Activated naive CD4-positive, alpha-beta T cell treated with anti-CD3 and anti-CD28 coated beads for 36 hours (primary cell): ENCODE measurements at regions not wholly inside any gene's neighbourhood (a gene's known extent, or its start where the extent isn't known, plus 50 kb on each side); places are given as distances from the start of the nearest gene placed in this dataset.
A peak's percentile ranks its signal among the peaks of the same experiment; 100 is the strongest.

ENCODE experiments used
- CTCF ChIA-PET: fragments of 350-600 bp; sonication (Branson Sonifier 250); formaldehyde crosslinking; loops from one replicate; lab custom pipeline; 2021; ENCODE audit warnings: antibody characterized with exemption; lab: Charles Lee
- DNase-seq: peaks from one replicate; pipeline ENCODE4 v3.0.0-alpha.2; 2020
- H3K27ac Mint-ChIP-seq: one replicate; pipeline ENCODE4 v1.8.0; 2021; ENCODE audit warnings: mild to moderate bottlenecking, mixed read lengths
- H3K27me3 Mint-ChIP-seq: one replicate; pipeline ENCODE4 v1.8.0; 2021; ENCODE audit warnings: low read depth, mixed read lengths
- H3K36me3 Mint-ChIP-seq: one replicate; pipeline ENCODE4 v1.8.0; 2021; ENCODE audit warnings: low read depth, mixed read lengths
- H3K4me1 Mint-ChIP-seq: one replicate; pipeline ENCODE4 v1.8.0; 2021; ENCODE audit warnings: low read depth, mixed read lengths
- H3K4me3 Mint-ChIP-seq: one replicate; pipeline ENCODE4 v1.8.0; 2021; ENCODE audit warnings: mild to moderate bottlenecking, moderate library complexity, mixed read lengths
- H3K9me3 Mint-ChIP-seq: one replicate; pipeline ENCODE4 v1.8.0; 2021; ENCODE audit warnings: mixed read lengths
- intact Hi-C: fragments of 100-400 bp; cut with micrococcal nuclease; formaldehyde crosslinking; loops from one replicate; pipeline ENCODE4 v1.15.1; 2023

DNA sequence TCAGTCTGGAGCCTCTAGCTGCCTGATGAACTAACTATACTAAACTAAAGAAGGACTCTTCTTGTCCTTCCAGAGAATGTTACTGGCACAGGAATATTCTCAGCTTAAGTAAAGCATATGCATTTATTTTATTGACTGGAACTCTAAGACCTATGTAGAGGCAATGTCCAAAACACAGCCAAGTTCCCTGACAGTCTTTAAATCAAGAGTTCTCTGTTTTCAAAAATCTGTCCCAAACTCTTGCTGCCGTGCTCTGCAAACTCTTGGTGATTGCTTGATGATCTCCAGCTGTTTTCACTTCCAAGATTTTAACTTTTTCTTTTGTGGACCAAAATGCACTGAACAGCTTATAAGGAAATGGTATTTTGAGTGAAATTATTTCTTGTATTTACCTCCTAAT is 67.5 kb upstream of the DAAM1 start:
- CTCF ChIA-PET: interaction anchor here (0.5 to 2.7 kb wide), 2 partner anchors 9 to 323 kb away, joined by 3 to 8 read pairs; no protein-coding TSS in a partner anchor

DNA sequence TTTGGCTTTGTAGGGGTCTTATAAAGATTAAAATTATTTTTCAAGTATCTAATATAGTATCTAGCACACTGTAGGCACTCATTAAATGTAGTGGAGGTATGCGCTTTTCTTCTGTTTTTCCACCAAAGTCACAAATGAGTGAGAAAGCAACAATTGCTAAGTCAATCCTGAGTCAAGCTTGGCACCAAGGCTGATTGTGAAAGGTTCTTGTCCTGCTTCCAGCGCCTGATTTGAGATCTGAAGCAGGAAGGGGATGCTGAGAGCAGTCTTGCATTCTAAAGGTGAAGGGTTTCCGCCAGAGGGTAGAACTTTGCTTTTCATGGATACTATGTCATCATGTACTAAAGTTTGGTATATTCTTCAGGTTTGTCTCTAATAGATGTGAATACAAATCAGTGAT is 64.9 kb upstream of the DAAM1 start:
- CTCF ChIA-PET: interaction anchor here (1.1 to 4.5 kb wide), 4 partner anchors 10 to 320 kb away, joined by 3 to 34 read pairs (median 6); no protein-coding TSS in a partner anchor
- H3K36me3 Mint-ChIP-seq: no peaks in the 10 kb centered on the region
- H3K27ac Mint-ChIP-seq: no peak overlapping the region
- no peaks in the 10 kb centered on the region for H3K9me3 Mint-ChIP-seq
- intact Hi-C loops: no loop called here
- H3K4me1 Mint-ChIP-seq: no peaks in the 10 kb centered on the region
- peaks cover 7% of the 10 kb centered on the region for H3K27me3 Mint-ChIP-seq
- no peak overlapping the region for H3K4me3 Mint-ChIP-seq
- no peak for DNase-seq

More for the DNA sequence above, 67.5 kb upstream of the DAAM1 start:
- no peaks in the 10 kb centered on the region for H3K27me3 Mint-ChIP-seq
- H3K36me3 Mint-ChIP-seq: no peaks in the 10 kb centered on the region
- intact Hi-C loops: no loop called here
- DNase-seq: no peak
- no peak overlapping the region for H3K27ac Mint-ChIP-seq
- no peak overlapping the region for H3K4me3 Mint-ChIP-seq
- no peaks in the 10 kb centered on the region for H3K4me1 Mint-ChIP-seq
- no peaks in the 10 kb centered on the region for H3K9me3 Mint-ChIP-seq

DNA sequence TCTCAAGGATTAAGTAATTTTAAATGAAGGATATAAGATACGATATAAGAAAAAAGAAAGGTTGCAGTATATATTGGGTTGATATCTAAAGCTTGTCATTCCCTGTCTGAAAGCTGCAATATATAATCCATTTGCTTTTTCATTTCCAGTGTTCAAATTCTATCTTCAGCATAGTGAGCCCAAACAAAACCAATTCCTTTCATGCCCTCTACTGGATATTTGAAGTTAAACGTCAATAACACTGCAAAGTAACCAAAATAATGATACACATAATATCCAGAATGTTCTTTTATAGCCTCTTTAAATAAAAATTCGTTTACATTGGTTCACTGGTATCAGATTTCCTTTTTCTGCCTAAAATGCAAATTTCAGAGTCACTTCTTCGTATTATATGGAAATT is 64.5 kb upstream of the DAAM1 start:
- Mint-ChIP-seq H3K9me3 (no peaks in the 10 kb centered on the region), H3K4me1 (no peaks in the 10 kb centered on the region), H3K27me3 (peaks cover 7% of the 10 kb centered on the region), H3K4me3 (no peak overlapping the region), H3K36me3 (no peaks in the 10 kb centered on the region), H3K27ac (no peak overlapping the region)
- DNase-seq: no peak
- intact Hi-C loops: loop anchor here (1.0 kb wide), 2 partner anchors 484 to 623 kb away; no protein-coding TSS in a partner anchor
- CTCF ChIA-PET: interaction anchor here (1.1 to 4.5 kb wide), 5 partner anchors 10 to 320 kb away, joined by 3 to 34 read pairs (median 4); no protein-coding TSS in a partner anchor

DNA sequence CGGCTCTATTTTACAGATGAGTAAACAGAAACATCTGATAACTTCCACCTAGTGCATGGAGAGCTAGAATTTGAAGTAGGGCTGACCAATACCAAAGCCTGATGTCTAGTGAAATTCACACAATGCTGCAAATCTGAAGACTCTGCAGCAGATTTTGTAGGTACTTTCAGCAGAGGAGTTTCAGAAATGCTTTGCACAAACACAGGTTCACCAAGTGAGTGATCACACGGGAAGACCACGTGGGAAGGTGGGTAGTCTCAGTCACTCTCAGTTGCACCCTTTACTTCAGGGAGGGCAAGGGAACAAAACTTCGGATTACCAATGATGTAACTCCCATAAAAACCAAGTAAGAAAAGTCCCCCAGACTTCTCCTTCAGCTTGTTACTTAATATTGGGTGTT is 63.3 kb upstream of the DAAM1 start:
- Mint-ChIP-seq H3K27ac (no peak overlapping the region), H3K9me3 (no peaks in the 10 kb centered on the region), H3K4me1 (no peaks in the 10 kb centered on the region), H3K36me3 (no peaks in the 10 kb centered on the region), H3K27me3 (peaks cover 7% of the 10 kb centered on the region), H3K4me3 (no peak overlapping the region)
- DNase-seq: no peak
- intact Hi-C loops: no loop called here
- CTCF ChIA-PET: interaction anchor here (0.7 to 4.5 kb wide), 9 partner anchors 11 to 478 kb away, joined by 3 to 34 read pairs (median 4); no protein-coding TSS in a partner anchor

DNA sequence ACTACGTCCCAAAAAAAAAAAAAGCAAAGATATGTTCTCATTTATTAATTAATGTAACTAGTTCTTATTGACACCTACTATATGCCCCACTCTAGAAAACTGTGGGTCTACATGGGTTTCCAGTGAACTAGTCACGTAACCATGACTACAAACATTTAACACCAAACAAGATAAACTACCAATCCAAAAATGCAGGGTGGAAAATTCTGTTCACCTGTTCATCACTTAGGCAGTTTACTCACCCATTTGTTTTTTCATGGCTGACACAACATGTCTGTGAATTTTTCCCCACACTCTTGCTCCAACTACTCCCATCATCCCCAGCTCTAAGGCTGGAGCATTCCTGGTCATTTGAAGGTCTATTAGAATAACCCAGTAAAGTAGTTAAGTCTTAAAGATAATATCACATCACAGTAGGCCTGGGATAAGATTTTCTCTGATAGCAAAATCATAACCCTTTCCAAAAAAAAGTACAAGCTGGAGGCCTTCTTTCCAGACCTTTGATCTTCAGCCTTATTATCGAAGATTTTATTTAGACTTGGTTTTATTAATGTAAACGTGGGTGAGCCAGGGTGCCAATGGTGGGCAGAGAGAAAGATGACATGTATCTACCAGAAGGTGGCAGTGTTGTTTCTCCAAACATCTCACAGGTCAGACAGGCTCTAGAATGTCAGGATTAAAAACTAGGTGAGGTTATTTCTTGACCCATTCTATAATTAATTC is 61.6 kb upstream of the DAAM1 start:
- Mint-ChIP-seq H3K4me1 (no peaks in the 10 kb centered on the region), H3K4me3 (no peak overlapping the region), H3K36me3 (no peaks in the 10 kb centered on the region), H3K27ac (no peak overlapping the region), H3K27me3 (peaks cover 7% of the 10 kb centered on the region), H3K9me3 (no peaks in the 10 kb centered on the region)
- intact Hi-C loops: loop anchor here (1.0 to 2.0 kb wide), 7 partner anchors 62 to 1057 kb away; partner anchors contain the start of genes CCDC175 and DAAM1
- CTCF ChIA-PET: interaction anchor here (0.6 to 4.5 kb wide), 6 partner anchors 18 to 317 kb away, joined by 3 to 34 read pairs (median 4); no protein-coding TSS in a partner anchor
- peak; percentile 24 for DNase-seq

DNA sequence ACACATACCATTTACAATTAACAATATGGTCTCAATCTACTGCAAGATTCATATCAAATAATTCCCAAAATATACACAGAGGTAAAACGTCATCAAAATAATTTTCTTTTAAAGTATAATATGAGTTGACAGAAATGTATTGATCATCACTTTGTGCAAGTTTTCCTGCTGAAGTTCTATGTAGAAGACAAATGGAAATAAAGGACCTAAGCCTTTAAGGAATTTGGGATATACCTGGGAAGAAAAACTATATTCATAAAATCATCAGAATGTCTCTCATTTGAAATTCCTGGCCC is 61.1 kb upstream of the DAAM1 start:
- no peaks in the 10 kb centered on the region for H3K36me3 Mint-ChIP-seq
- DNase-seq: no peak
- H3K9me3 Mint-ChIP-seq: no peaks in the 10 kb centered on the region
- intact Hi-C loops: loop anchor here (1.0 to 2.0 kb wide), 7 partner anchors 61 to 1057 kb away; partner anchors contain the start of genes CCDC175 and DAAM1
- H3K4me3 Mint-ChIP-seq: no peak overlapping the region
- H3K27me3 Mint-ChIP-seq: peaks cover 7% of the 10 kb centered on the region
- H3K4me1 Mint-ChIP-seq: no peaks in the 10 kb centered on the region
- no peak overlapping the region for H3K27ac Mint-ChIP-seq
- CTCF ChIA-PET: interaction anchor here (4.5 kb wide), 1 partner anchor 316 kb away, joined by 34 read pairs; no protein-coding TSS in a partner anchor

DNA sequence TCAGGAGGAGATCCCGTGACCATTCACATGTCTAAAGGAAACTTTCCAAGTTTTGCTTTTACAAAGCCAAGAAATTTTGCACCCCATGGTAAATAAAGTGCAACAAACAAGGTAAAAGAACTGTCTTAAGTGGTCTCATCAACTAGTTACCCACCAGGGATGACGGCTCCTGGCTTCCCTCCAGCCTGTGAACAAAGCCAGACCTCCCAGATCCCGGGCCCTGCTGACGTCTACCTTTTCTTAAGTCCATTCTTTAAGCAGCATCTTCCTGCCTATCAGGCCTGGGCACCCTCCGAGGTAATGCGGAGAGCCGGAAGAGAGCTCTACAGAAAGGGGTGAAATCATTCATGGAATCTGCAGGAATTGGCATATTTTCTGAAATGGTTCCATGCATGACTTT is 58.0 kb upstream of the DAAM1 start:
- no peaks in the 10 kb centered on the region for H3K9me3 Mint-ChIP-seq
- intact Hi-C loops: no loop called here
- no peak overlapping the region for H3K4me3 Mint-ChIP-seq
- CTCF ChIA-PET: interaction anchor here (0.6 to 1.3 kb wide), 4 partner anchors 9 to 447 kb away, joined by 3 to 4 read pairs (median 3); partner anchors contain the start of gene CCDC175
- H3K4me1 Mint-ChIP-seq: no peaks in the 10 kb centered on the region
- no peaks in the 10 kb centered on the region for H3K36me3 Mint-ChIP-seq
- no peak overlapping the region for H3K27ac Mint-ChIP-seq
- H3K27me3 Mint-ChIP-seq: peaks cover 7% of the 10 kb centered on the region
- DNase-seq: no peak

DNA sequence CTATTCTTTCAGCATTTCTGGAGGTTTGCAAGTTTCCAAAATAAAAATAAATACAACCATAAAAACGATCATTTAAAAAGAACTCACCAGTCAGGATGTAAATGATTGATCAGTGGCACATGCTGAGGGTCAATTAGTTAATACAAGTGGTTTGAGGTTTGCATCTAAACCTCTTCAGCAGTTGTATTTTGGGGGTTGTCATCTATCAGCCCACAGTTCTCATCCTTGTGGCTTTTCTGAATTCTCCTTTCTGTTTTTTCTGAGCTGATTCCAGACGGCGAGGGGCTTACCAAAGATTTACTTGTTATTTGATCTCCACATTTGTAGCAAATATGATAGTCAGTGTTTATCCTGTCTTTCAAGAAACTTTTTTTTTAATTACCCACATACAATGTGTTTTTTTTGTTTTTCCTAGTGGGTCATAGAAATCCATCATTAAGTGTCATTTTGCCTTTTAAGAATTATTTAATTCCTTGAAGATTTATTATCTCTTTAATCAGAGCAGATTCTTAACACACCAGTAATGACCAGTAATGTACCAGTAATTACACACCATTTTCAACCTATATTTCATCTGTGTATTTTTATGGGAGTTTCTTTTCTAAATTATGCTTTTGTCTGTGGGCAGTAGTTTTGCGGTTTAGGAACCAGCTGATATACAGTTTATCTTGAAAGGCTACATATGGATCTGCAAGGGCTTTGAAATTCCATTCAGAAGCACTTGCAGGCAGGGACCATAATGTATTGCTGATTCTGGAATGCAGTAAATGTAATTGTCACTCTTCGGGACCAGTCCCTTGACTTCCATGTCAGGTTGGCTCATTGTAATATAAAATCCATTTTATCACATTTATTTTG is 56.3 kb upstream of the DAAM1 start:
- DNase-seq: no peak
- Mint-ChIP-seq H3K36me3 (no peaks in the 10 kb centered on the region), H3K4me1 (no peaks in the 10 kb centered on the region), H3K27ac (no peak overlapping the region), H3K4me3 (no peak overlapping the region), H3K27me3 (peaks cover 4% of the 10 kb centered on the region), H3K9me3 (no peaks in the 10 kb centered on the region)
- intact Hi-C loops: no loop called here
- CTCF ChIA-PET: interaction anchor here (0.7 kb wide), 1 partner anchor 310 kb away, joined by 3 read pairs; no protein-coding TSS in a partner anchor

DNA sequence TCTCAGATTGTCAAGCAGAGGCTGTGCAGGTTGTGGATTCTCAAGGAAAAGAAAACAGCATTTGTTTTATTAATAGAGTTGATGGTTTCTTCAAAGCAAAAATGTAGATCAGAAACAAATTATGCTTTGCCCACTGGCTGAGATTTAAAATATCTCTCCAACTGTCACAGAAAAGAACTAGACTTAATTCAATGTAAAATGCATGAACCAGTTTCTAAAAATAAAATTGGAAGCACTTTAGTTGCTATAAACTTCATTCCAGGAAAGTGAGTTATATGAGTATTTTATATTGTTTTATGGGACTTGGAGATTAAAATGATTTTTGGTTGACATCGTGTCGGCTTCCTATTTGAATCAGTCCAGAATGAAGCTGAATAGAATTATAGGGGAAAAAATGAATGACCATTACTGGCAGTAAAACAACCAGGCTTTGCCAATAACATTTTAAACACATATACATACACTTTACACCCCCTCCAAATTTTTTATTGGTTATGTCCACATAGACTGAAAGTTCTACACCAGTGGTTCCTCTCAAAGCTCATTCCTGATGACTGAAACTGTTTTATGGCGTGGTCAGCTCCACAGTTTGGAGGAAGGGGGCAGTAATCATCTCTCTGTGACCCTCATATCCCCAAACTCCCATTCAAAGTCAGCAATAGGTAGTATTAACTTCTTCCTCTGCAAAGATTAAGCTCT is 55.5 kb upstream of the DAAM1 start:
- Mint-ChIP-seq H3K9me3 (no peaks in the 10 kb centered on the region), H3K4me3 (no peak overlapping the region), H3K36me3 (no peaks in the 10 kb centered on the region), H3K27ac (no peak overlapping the region), H3K27me3 (peaks cover 2% of the 10 kb centered on the region), H3K4me1 (no peaks in the 10 kb centered on the region)
- DNase-seq: no peak
- intact Hi-C loops: no loop called here
- CTCF ChIA-PET: interaction anchor here (0.7 to 1.8 kb wide), 3 partner anchors 9 to 310 kb away, joined by 3 to 7 read pairs (median 3); no protein-coding TSS in a partner anchor

DNA sequence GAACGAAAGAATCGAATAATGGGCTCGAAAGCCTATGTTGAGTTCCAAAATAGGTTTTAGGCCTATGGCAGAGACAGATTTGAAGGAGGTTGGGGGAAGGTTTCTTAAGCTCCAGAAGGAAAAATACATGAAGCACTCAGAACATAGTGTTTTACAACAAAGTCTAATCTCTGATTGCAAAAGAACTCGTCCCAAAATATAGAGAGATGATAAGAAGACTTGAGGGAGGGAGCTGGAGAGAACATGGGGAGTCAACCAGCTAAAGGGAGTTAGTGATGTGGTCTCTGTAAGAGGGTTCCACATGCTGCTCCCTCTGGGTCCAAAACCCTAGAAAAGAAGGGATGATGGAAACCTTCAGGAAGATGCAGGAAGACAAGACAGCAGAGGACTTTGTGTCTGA is 54.8 kb upstream of the DAAM1 start:
- Mint-ChIP-seq H3K27ac (no peak overlapping the region), H3K4me3 (no peak overlapping the region), H3K27me3 (no peaks in the 10 kb centered on the region), H3K36me3 (no peaks in the 10 kb centered on the region), H3K9me3 (no peaks in the 10 kb centered on the region), H3K4me1 (no peaks in the 10 kb centered on the region)
- no peak for DNase-seq
- intact Hi-C loops: no loop called here
- CTCF ChIA-PET: interaction anchor here (0.7 to 1.8 kb wide), 2 partner anchors 10 kb away, joined by 3 to 7 read pairs; no protein-coding TSS in a partner anchor

DNA sequence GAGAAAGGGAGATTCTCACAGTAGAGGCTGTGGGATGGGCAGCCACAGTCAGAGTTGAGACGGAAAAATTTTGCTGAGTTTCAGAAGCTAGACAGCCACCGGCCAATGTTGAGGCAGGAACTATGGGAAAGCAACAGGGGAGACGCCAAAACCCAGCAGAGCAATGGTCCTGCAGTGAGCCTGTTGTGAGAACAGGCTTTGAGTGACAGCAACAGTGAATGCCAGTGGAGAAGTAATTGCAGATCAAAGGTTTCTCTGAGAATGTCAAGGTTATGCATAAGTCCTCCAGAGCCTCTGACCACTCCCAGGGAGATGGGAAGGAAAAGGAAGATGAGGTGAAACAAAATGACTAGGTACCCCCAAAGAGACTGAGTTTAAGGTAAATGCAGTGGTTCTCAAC is 54.2 kb upstream of the DAAM1 start:
- Mint-ChIP-seq H3K27ac (no peak overlapping the region), H3K36me3 (no peaks in the 10 kb centered on the region), H3K27me3 (no peaks in the 10 kb centered on the region), H3K4me3 (no peak overlapping the region), H3K4me1 (no peaks in the 10 kb centered on the region), H3K9me3 (no peaks in the 10 kb centered on the region)
- intact Hi-C loops: no loop called here
- CTCF ChIA-PET: interaction anchor here (1.8 kb wide), 1 partner anchor 10 kb away, joined by 7 read pairs; no protein-coding TSS in a partner anchor
- no peak for DNase-seq
